ENCODE measurements at regions not wholly inside any gene's neighbourhood (a gene's known extent, or its start where the extent isn't known, plus 50 kb on each side); places are given as distances from the start of the nearest gene placed in this dataset.

DNA sequence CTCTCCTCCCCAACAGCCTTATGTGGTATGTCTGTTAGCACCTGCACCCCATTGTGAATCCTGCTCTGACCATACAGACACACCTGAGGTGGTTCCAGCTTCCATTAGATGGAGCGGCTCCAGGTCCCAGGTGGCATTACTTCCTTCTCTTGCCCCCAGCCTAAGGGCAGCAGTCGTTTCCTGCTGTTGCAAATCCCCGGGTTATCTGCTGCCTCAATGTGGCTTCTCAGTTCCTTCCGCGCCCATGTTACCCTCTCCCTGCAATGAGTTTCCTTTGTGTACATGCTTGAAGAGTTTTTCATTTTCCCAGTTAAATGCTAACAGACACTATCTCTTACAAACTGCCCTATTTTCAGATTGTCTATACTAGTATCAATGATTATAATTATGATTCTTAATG lies 62.8 kb upstream of the PRKCQ start:
- H3K4me1 ChIP-seq (ENCODE audit: control insufficient read depth, insufficient read depth, low read length), result no peaks in the 10 kb centered on the region
- ChIA-PET CTCF (interaction anchor here (0.9 kb wide), 1 partner anchor 314 kb away, joined by 3 read pairs; no protein-coding TSS in a partner anchor), POLR2A (no interaction called here)
- H3K4me3 ChIP-seq (ENCODE audit: low read depth, low read length), result no peak overlapping the region
- TF ChIP-seq, protein P1, sequence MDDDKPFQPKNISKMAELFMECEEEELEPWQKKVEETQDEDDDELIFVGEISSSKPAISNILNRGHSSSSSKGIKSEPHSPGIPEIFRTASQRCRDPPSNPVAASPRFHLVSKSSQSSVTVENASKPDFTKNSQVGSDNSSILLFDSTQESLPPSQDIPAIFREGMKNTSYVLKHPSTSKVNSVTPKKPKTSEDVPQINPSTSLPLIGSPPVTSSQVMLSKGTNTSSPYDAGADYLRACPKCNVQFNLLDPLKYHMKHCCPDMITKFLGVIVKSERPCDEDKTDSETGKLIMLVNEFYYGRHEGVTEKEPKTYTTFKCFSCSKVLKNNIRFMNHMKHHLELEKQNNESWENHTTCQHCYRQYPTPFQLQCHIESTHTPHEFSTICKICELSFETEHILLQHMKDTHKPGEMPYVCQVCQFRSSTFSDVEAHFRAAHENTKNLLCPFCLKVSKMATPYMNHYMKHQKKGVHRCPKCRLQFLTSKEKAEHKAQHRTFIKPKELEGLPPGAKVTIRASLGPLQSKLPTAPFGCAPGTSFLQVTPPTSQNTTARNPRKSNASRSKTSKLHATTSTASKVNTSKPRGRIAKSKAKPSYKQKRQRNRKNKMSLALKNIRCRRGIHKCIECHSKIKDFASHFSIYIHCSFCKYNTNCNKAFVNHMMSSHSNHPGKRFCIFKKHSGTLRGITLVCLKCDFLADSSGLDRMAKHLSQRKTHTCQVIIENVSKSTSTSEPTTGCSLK (tag by site-specific recombination; IDR thresholded peaks at IDR 0.05), result no peak
- TF ChIP-seq, protein P2, sequence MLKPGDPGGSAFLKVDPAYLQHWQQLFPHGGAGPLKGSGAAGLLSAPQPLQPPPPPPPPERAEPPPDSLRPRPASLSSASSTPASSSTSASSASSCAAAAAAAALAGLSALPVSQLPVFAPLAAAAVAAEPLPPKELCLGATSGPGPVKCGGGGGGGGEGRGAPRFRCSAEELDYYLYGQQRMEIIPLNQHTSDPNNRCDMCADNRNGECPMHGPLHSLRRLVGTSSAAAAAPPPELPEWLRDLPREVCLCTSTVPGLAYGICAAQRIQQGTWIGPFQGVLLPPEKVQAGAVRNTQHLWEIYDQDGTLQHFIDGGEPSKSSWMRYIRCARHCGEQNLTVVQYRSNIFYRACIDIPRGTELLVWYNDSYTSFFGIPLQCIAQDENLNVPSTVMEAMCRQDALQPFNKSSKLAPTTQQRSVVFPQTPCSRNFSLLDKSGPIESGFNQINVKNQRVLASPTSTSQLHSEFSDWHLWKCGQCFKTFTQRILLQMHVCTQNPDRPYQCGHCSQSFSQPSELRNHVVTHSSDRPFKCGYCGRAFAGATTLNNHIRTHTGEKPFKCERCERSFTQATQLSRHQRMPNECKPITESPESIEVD (tag by site-specific recombination; IDR thresholded peaks at IDR 0.05), result no peak
- TF ChIP-seq ZNF350 (tag by site-specific recombination; IDR thresholded peaks at IDR 0.05), result no peak
- no peak for TF ChIP-seq ZNF596 (tag by site-specific recombination; IDR thresholded peaks at IDR 0.05)
- TF ChIP-seq, protein P3, sequence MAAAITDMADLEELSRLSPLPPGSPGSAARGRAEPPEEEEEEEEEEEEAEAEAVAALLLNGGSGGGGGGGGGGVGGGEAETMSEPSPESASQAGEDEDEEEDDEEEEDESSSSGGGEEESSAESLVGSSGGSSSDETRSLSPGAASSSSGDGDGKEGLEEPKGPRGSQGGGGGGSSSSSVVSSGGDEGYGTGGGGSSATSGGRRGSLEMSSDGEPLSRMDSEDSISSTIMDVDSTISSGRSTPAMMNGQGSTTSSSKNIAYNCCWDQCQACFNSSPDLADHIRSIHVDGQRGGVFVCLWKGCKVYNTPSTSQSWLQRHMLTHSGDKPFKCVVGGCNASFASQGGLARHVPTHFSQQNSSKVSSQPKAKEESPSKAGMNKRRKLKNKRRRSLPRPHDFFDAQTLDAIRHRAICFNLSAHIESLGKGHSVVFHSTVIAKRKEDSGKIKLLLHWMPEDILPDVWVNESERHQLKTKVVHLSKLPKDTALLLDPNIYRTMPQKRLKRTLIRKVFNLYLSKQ (tag by site-specific recombination; IDR thresholded peaks at IDR 0.05; ENCODE audit: borderline replicate concordance), result no peak
- H3K9me3 ChIP-seq (ENCODE audit: control insufficient read depth, insufficient read depth, low read depth, low read length), result no peaks in the 10 kb centered on the region
- H3K36me3 ChIP-seq (ENCODE audit: control insufficient read depth in 2 of 2, insufficient read depth in 1 of 2, low read length in 2 of 2), result no peaks in the 10 kb centered on the region
- no peak overlapping the region for H3K27ac ChIP-seq (ENCODE audit: extremely low read depth, low read depth, low read length)

DNA sequence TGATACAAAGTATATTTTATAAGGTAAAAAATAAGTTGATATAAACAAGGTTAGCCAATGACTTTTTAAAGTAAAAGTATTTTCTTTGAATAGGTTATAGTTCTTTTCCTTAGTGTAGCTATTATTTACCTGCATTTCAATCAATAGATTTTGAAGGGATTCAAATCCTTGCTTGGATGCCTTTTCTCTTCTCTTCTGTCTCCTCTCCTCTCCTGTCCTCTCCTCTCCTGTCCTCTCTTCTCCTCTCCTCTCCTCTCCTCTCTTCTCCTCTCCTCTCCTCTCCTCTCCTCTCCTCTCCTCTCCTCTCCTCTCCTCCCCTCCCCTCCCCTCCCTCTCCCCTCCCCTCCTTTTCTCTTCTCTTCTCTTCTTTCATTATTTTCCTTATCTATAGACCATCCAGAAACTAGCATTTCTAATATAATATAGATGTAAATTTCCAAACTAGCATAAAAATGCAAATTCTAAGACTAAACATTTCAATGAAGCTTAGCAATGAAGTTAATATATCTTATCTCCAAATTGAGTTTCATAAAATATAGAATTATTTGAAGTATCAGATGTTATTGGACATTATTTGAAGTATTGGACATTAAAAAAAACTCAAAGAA lies 60.5 kb upstream of the PRKCQ start:
- ChIA-PET CTCF (interaction anchor here (0.6 to 1.1 kb wide), 2 partner anchors 29 to 233 kb away, joined by 3 to 5 read pairs; no protein-coding TSS in a partner anchor), POLR2A (no interaction called here)
- Histone ChIP-seq H3K27ac (ENCODE audit: extremely low read depth, low read depth, low read length) (no peak overlapping the region), H3K4me3 (ENCODE audit: low read depth, low read length) (no peak overlapping the region), H3K36me3 (ENCODE audit: control insufficient read depth in 2 of 2, insufficient read depth in 1 of 2, low read length in 2 of 2) (no peaks in the 10 kb centered on the region), H3K4me1 (ENCODE audit: control insufficient read depth, insufficient read depth, low read length) (no peaks in the 10 kb centered on the region), H3K9me3 (ENCODE audit: control insufficient read depth, insufficient read depth, low read depth, low read length) (no peaks in the 10 kb centered on the region)
- TF ChIP-seq, protein P4, sequence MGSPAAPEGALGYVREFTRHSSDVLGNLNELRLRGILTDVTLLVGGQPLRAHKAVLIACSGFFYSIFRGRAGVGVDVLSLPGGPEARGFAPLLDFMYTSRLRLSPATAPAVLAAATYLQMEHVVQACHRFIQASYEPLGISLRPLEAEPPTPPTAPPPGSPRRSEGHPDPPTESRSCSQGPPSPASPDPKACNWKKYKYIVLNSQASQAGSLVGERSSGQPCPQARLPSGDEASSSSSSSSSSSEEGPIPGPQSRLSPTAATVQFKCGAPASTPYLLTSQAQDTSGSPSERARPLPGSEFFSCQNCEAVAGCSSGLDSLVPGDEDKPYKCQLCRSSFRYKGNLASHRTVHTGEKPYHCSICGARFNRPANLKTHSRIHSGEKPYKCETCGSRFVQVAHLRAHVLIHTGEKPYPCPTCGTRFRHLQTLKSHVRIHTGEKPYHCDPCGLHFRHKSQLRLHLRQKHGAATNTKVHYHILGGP (tag by site-specific recombination; IDR thresholded peaks at IDR 0.05), result no peak
- TF ChIP-seq ZNF211 (tag by site-specific recombination; IDR thresholded peaks at IDR 0.05; ENCODE audit: low read depth) (no peak), YY2 (tag by site-specific recombination; IDR thresholded peaks at IDR 0.05) (no peak), ZNF561 (tag by site-specific recombination; IDR thresholded peaks at IDR 0.05; ENCODE audit: borderline replicate concordance) (no peak), ZNF707 (tag by site-specific recombination; IDR thresholded peaks at IDR 0.05) (no peak), ZNF558 (tag by site-specific recombination; IDR thresholded peaks at IDR 0.05) (no peak), ZNF530 (tag by site-specific recombination; IDR thresholded peaks at IDR 0.05; ENCODE audit: low read depth) (no peak), ZEB2 (tag by site-specific recombination; IDR thresholded peaks at IDR 0.05) (no peak), ZNF23 (tag by site-specific recombination; IDR thresholded peaks at IDR 0.05; ENCODE audit: borderline replicate concordance) (no peak), KLF7 (tag by site-specific recombination; IDR thresholded peaks at IDR 0.05; ENCODE audit: borderline replicate concordance) (no peak), ZBTB1 (tag by site-specific recombination; IDR thresholded peaks at IDR 0.05) (no peak), GLI2 (tag by site-specific recombination; IDR thresholded peaks at IDR 0.05; ENCODE audit: borderline replicate concordance, low read depth) (no peak), ZBTB8A (tag by site-specific recombination; IDR thresholded peaks at IDR 0.05) (no peak)
- TF ChIP-seq, protein P5, sequence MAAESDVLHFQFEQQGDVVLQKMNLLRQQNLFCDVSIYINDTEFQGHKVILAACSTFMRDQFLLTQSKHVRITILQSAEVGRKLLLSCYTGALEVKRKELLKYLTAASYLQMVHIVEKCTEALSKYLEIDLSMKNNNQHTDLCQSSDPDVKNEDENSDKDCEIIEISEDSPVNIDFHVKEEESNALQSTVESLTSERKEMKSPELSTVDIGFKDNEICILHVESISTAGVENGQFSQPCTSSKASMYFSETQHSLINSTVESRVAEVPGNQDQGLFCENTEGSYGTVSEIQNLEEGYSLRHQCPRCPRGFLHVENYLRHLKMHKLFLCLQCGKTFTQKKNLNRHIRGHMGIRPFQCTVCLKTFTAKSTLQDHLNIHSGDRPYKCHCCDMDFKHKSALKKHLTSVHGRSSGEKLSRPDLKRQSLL (tag by site-specific recombination; IDR thresholded peaks at IDR 0.05), result no peak
- TF ChIP-seq, protein P6, sequence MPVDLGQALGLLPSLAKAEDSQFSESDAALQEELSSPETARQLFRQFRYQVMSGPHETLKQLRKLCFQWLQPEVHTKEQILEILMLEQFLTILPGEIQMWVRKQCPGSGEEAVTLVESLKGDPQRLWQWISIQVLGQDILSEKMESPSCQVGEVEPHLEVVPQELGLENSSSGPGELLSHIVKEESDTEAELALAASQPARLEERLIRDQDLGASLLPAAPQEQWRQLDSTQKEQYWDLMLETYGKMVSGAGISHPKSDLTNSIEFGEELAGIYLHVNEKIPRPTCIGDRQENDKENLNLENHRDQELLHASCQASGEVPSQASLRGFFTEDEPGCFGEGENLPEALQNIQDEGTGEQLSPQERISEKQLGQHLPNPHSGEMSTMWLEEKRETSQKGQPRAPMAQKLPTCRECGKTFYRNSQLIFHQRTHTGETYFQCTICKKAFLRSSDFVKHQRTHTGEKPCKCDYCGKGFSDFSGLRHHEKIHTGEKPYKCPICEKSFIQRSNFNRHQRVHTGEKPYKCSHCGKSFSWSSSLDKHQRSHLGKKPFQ (tag by site-specific recombination; IDR thresholded peaks at IDR 0.05), result no peak
- TF ChIP-seq, protein P7, sequence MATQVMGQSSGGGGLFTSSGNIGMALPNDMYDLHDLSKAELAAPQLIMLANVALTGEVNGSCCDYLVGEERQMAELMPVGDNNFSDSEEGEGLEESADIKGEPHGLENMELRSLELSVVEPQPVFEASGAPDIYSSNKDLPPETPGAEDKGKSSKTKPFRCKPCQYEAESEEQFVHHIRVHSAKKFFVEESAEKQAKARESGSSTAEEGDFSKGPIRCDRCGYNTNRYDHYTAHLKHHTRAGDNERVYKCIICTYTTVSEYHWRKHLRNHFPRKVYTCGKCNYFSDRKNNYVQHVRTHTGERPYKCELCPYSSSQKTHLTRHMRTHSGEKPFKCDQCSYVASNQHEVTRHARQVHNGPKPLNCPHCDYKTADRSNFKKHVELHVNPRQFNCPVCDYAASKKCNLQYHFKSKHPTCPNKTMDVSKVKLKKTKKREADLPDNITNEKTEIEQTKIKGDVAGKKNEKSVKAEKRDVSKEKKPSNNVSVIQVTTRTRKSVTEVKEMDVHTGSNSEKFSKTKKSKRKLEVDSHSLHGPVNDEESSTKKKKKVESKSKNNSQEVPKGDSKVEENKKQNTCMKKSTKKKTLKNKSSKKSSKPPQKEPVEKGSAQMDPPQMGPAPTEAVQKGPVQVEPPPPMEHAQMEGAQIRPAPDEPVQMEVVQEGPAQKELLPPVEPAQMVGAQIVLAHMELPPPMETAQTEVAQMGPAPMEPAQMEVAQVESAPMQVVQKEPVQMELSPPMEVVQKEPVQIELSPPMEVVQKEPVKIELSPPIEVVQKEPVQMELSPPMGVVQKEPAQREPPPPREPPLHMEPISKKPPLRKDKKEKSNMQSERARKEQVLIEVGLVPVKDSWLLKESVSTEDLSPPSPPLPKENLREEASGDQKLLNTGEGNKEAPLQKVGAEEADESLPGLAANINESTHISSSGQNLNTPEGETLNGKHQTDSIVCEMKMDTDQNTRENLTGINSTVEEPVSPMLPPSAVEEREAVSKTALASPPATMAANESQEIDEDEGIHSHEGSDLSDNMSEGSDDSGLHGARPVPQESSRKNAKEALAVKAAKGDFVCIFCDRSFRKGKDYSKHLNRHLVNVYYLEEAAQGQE (tag by site-specific recombination; IDR thresholded peaks at IDR 0.05), result no peak

Measured in HEK293 (cell line).